ENCODE measurements at regions not wholly inside any gene's neighbourhood (a gene's known extent, or its start where the extent isn't known, plus 50 kb on each side); places are given as distances from the start of the nearest gene placed in this dataset.

GRCh38 chr3:27661797-27662196, 60.3 kb downstream of the EOMES start:
- H4K91ac ChIP-seq (ENCODE audit: low read depth, low read length, poor library complexity) = no peak overlapping the region
- no peak overlapping the region for H2BK5ac ChIP-seq (ENCODE audit: low read length)
- no peaks in the 10 kb centered on the region for H3K9me3 ChIP-seq (replicated peaks in 1 of 2; ENCODE audit: control insufficient read depth in 2 of 2, insufficient read depth in 1 of 2, low read depth in 1 of 2, low read length in 2 of 2)
- H2BK15ac ChIP-seq (ENCODE audit: low read length) = no peak overlapping the region
- no peak overlapping the region for H3K4me2 ChIP-seq (ENCODE audit: insufficient read depth, low read length, poor library complexity, severe bottlenecking)
- no peaks in the 10 kb centered on the region for H3K36me3 ChIP-seq (replicated peaks in 1 of 2; ENCODE audit: control insufficient read depth in 2 of 2, insufficient read depth in 2 of 2, low read length in 2 of 2)
- H3K4ac ChIP-seq (ENCODE audit: low read length) = no peak overlapping the region
- H2AFZ ChIP-seq (ENCODE audit: low read length) = no peak overlapping the region
- H4K8ac ChIP-seq (ENCODE audit: low read depth, low read length) = no peak overlapping the region
- H3K27ac ChIP-seq (replicated peaks; ENCODE audit: low read length) = no peak overlapping the region
- H3K4me1 ChIP-seq (ENCODE audit: control insufficient read depth in 2 of 2, insufficient read depth in 1 of 2, low read depth in 1 of 2, low read length in 2 of 2) = peaks cover 4 to 5% of the 10 kb centered on the region in 2 donors
- no peak overlapping the region for H3K4me3 ChIP-seq (ENCODE audit: low read length in 2 of 2)
- DNase-seq (ENCODE audit: low spot score) = no peak
- H2AK5ac ChIP-seq (ENCODE audit: low read depth, low read length) = no peak overlapping the region
- no peak overlapping the region for H3K14ac ChIP-seq (ENCODE audit: low read length)
- no peaks in the 10 kb centered on the region for H3K79me1 ChIP-seq (ENCODE audit: low read depth, low read length)
- WGBS, 2 donors (ENCODE audit: extremely low coverage in 2 of 2, insufficient read length in 2 of 2, insufficient replicate concordance in 1 of 2) = no CpG with 5 or more reads among the region's 3 CpGs
- H3K18ac ChIP-seq (ENCODE audit: low read length) = no peak overlapping the region
- H3K9ac ChIP-seq (ENCODE audit: low read depth, low read length, poor library complexity) = no peak overlapping the region
- no peaks in the 10 kb centered on the region for H3K27me3 ChIP-seq (ENCODE audit: control insufficient read depth in 3 of 3, insufficient read depth in 3 of 3, low read depth in 1 of 3, low read length in 3 of 3)
- H2BK120ac ChIP-seq (ENCODE audit: low read depth, low read length) = no peak overlapping the region
- H2BK12ac ChIP-seq (ENCODE audit: low read length) = no peak overlapping the region
- H3K23ac ChIP-seq (ENCODE audit: low read depth, low read length, poor library complexity) = no peak overlapping the region

DNA sequence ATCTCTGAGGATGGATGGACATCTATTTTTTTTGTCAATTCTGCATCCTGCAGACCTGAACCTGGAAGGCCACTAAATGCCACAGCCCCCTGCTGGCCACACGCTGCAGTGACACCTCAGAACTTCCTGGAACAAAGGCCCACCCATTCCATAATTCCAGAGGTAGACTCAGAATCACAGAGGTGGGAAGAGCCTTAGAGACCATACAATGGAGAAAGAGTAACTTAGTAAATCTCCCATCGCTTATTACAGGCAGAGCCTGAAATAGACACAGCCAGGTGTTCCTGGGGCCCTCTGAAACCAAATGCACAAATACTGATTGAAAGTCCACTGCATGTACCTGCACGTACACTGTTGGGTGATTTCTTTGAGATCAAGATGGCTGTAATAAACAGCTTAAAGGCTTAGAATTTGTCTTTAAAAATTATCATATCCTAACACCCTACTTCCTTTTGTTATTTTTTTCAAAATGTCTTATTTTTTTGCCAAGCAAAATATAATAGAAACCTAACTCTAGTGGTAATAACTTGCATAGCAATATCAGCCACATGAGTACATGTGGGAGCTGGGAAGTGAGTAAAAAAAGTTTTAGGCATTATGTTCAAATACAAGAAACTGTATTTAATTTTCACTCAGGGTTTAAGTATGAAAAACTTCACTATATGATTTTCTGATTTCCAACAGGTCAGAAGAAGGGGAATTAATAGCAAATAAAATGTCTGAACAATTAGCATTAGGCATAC, 62.7 kb downstream of the EOMES start:
- no peak overlapping the region for H2AK5ac ChIP-seq (ENCODE audit: low read depth, low read length)
- no peak overlapping the region for H3K14ac ChIP-seq (ENCODE audit: low read length)
- H2BK5ac ChIP-seq (ENCODE audit: low read length) = no peak overlapping the region
- no peak overlapping the region for H2BK15ac ChIP-seq (ENCODE audit: low read length)
- no peaks in the 10 kb centered on the region for H3K36me3 ChIP-seq (replicated peaks in 1 of 2; ENCODE audit: control insufficient read depth in 2 of 2, insufficient read depth in 2 of 2, low read length in 2 of 2)
- no peak overlapping the region for H2BK12ac ChIP-seq (ENCODE audit: low read length)
- no peak overlapping the region for H3K9ac ChIP-seq (ENCODE audit: low read depth, low read length, poor library complexity)
- no peak overlapping the region for H4K8ac ChIP-seq (ENCODE audit: low read depth, low read length)
- no peaks in the 10 kb centered on the region for H3K27me3 ChIP-seq (ENCODE audit: control insufficient read depth in 3 of 3, insufficient read depth in 3 of 3, low read depth in 1 of 3, low read length in 3 of 3)
- no peak overlapping the region for H3K4me3 ChIP-seq (ENCODE audit: low read length in 2 of 2)
- no peak overlapping the region for H3K4ac ChIP-seq (ENCODE audit: low read length)
- WGBS, 2 donors (ENCODE audit: extremely low coverage in 2 of 2, insufficient read length in 2 of 2, insufficient replicate concordance in 1 of 2) = no CpG with 5 or more reads among the region's 3 CpGs
- no peak overlapping the region for H3K18ac ChIP-seq (ENCODE audit: low read length)
- H2BK120ac ChIP-seq (ENCODE audit: low read depth, low read length) = no peak overlapping the region
- no peak overlapping the region for H3K4me2 ChIP-seq (ENCODE audit: insufficient read depth, low read length, poor library complexity, severe bottlenecking)
- H3K79me1 ChIP-seq (ENCODE audit: low read depth, low read length) = no peaks in the 10 kb centered on the region
- H4K91ac ChIP-seq (ENCODE audit: low read depth, low read length, poor library complexity) = no peak overlapping the region
- H3K4me1 ChIP-seq (ENCODE audit: control insufficient read depth in 2 of 2, insufficient read depth in 1 of 2, low read depth in 1 of 2, low read length in 2 of 2) = no peaks in the 10 kb centered on the region
- H3K9me3 ChIP-seq (replicated peaks in 1 of 2; ENCODE audit: control insufficient read depth in 2 of 2, insufficient read depth in 1 of 2, low read depth in 1 of 2, low read length in 2 of 2) = no peaks in the 10 kb centered on the region
- DNase-seq (ENCODE audit: low spot score) = peak; percentile 42
- H3K23ac ChIP-seq (ENCODE audit: low read depth, low read length, poor library complexity) = no peak overlapping the region
- H3K27ac ChIP-seq (replicated peaks; ENCODE audit: low read length) = no peak overlapping the region
- no peak overlapping the region for H2AFZ ChIP-seq (ENCODE audit: low read length)

DNA sequence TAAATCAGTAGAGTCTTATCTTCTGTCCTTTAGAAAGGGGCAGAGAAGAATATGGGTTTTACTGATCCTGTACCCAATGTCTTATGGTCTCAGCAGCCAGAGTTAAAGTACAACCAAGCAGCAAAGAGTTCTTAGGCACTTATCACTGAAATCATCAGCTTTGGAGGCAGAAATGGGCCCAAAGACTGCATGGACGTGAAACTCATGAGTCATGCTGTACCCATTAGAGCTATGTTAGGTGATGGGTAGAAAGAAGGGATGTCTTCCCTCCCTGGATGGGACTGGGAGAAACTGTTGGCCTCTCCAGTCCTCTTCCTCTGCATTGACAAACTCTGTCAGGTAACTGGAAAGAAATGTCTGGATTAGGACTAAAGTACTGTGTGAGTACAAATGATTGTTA, 63.4 kb downstream of the EOMES start:
- Histone ChIP-seq H2AK5ac (ENCODE audit: low read depth, low read length) (no peak overlapping the region), H3K23ac (ENCODE audit: low read depth, low read length, poor library complexity) (no peak overlapping the region), H4K8ac (ENCODE audit: low read depth, low read length) (no peak overlapping the region), H3K18ac (ENCODE audit: low read length) (no peak overlapping the region), H3K36me3 (replicated peaks in 1 of 2; ENCODE audit: control insufficient read depth in 2 of 2, insufficient read depth in 2 of 2, low read length in 2 of 2) (no peaks in the 10 kb centered on the region), H3K4me3 (ENCODE audit: low read length in 2 of 2) (no peak overlapping the region), H2BK15ac (ENCODE audit: low read length) (no peak overlapping the region), H2BK5ac (ENCODE audit: low read length) (no peak overlapping the region), H3K4me2 (ENCODE audit: insufficient read depth, low read length, poor library complexity, severe bottlenecking) (no peak overlapping the region), H3K79me1 (ENCODE audit: low read depth, low read length) (no peaks in the 10 kb centered on the region), H3K14ac (ENCODE audit: low read length) (no peak overlapping the region), H2AFZ (ENCODE audit: low read length) (no peak overlapping the region), H3K27ac (replicated peaks; ENCODE audit: low read length) (no peak overlapping the region), H3K4ac (ENCODE audit: low read length) (no peak overlapping the region), H3K9ac (ENCODE audit: low read depth, low read length, poor library complexity) (no peak overlapping the region), H3K4me1 (ENCODE audit: control insufficient read depth in 2 of 2, insufficient read depth in 1 of 2, low read depth in 1 of 2, low read length in 2 of 2) (no peaks in the 10 kb centered on the region), H3K9me3 (replicated peaks in 1 of 2; ENCODE audit: control insufficient read depth in 2 of 2, insufficient read depth in 1 of 2, low read depth in 1 of 2, low read length in 2 of 2) (no peaks in the 10 kb centered on the region), H2BK12ac (ENCODE audit: low read length) (no peak overlapping the region), H2BK120ac (ENCODE audit: low read depth, low read length) (no peak overlapping the region), H4K91ac (ENCODE audit: low read depth, low read length, poor library complexity) (no peak overlapping the region), H3K27me3 (ENCODE audit: control insufficient read depth in 3 of 3, insufficient read depth in 3 of 3, low read depth in 1 of 3, low read length in 3 of 3) (no peaks in the 10 kb centered on the region)
- no peak for DNase-seq (ENCODE audit: low spot score)
- no CpG with 5 or more reads among the region's 1 CpG for WGBS, 2 donors (ENCODE audit: extremely low coverage in 2 of 2, insufficient read length in 2 of 2, insufficient replicate concordance in 1 of 2)

DNA sequence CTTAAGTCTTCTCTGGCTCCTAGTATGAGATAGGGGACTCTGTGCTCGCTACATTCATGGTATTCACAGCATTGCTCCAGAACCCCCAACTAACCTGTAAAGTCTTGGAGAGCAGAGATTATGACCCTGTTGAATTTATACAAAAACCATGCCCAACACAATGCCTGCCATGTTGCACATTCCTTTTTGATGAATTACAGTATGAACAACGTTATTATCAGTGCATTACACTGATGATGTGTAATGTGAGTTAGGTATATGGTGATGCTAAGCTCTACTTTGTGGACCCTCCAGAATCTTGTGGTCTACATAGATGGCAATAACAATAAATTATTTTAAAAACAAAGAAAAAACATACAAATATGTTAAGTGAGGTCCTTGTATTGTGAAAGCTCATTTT, 64.3 kb downstream of the EOMES start:
- Histone ChIP-seq H3K9me3 (replicated peaks in 1 of 2; ENCODE audit: control insufficient read depth in 2 of 2, insufficient read depth in 1 of 2, low read depth in 1 of 2, low read length in 2 of 2) (no peaks in the 10 kb centered on the region), H3K4ac (ENCODE audit: low read length) (no peak overlapping the region), H3K79me1 (ENCODE audit: low read depth, low read length) (no peaks in the 10 kb centered on the region), H3K4me1 (ENCODE audit: control insufficient read depth in 2 of 2, insufficient read depth in 1 of 2, low read depth in 1 of 2, low read length in 2 of 2) (no peaks in the 10 kb centered on the region), H2AK5ac (ENCODE audit: low read depth, low read length) (no peak overlapping the region), H3K23ac (ENCODE audit: low read depth, low read length, poor library complexity) (no peak overlapping the region), H2BK12ac (ENCODE audit: low read length) (no peak overlapping the region), H4K91ac (ENCODE audit: low read depth, low read length, poor library complexity) (no peak overlapping the region), H3K4me3 (ENCODE audit: low read length in 2 of 2) (no peak overlapping the region), H2BK120ac (ENCODE audit: low read depth, low read length) (no peak overlapping the region), H2BK15ac (ENCODE audit: low read length) (no peak overlapping the region), H2AFZ (ENCODE audit: low read length) (no peak overlapping the region), H2BK5ac (ENCODE audit: low read length) (no peak overlapping the region), H3K14ac (ENCODE audit: low read length) (no peak overlapping the region), H3K27ac (replicated peaks; ENCODE audit: low read length) (no peak overlapping the region), H3K27me3 (ENCODE audit: control insufficient read depth in 3 of 3, insufficient read depth in 3 of 3, low read depth in 1 of 3, low read length in 3 of 3) (no peaks in the 10 kb centered on the region), H3K4me2 (ENCODE audit: insufficient read depth, low read length, poor library complexity, severe bottlenecking) (no peak overlapping the region), H3K9ac (ENCODE audit: low read depth, low read length, poor library complexity) (no peak overlapping the region), H3K36me3 (replicated peaks in 1 of 2; ENCODE audit: control insufficient read depth in 2 of 2, insufficient read depth in 2 of 2, low read length in 2 of 2) (no peaks in the 10 kb centered on the region), H4K8ac (ENCODE audit: low read depth, low read length) (no peak overlapping the region), H3K18ac (ENCODE audit: low read length) (no peak overlapping the region)
- DNase-seq (ENCODE audit: low spot score) = no peak
- WGBS, 2 donors (ENCODE audit: extremely low coverage in 2 of 2, insufficient read length in 2 of 2, insufficient replicate concordance in 1 of 2) = no CpG with 5 or more reads among the region's 2 CpGs

Measured in neuronal stem cell (in vitro differentiated cells).